H1 (cell line): ENCODE measurements at regions not wholly inside any gene's neighbourhood (a gene's known extent, or its start where the extent isn't known, plus 50 kb on each side); places are given as distances from the start of the nearest gene placed in this dataset.

Experiments
- CTCF ChIA-PET: fragments of 300-600 bp; sonication (Branson Sonifier 250); formaldehyde crosslinking; loops from one replicate; lab custom pipeline; 2021; ENCODE audit not compliant: partially characterized antibody; lab: Charles Lee
- POLR2A ChIA-PET: fragments of 300-600 bp; sonication (Branson Sonifier 250); formaldehyde crosslinking; loops from one replicate; lab custom pipeline; 2021; ENCODE audit warnings: inconsistent platforms; ENCODE audit not compliant: partially characterized antibody; lab: Charles Lee
- DNase-seq, 2 experiments: peaks; one replicate each; pipeline versions ENCODE4 v3.0.0 to v3.0.0-alpha.2; 2010 to 2022; ENCODE audit warnings: low spot score in 2 of 2, low read depth in 1 of 2, mixed read lengths in 1 of 2
- FAIRE-seq: peaks from 2 replicates; lab custom pipeline; 2011; peaks lifted over from hg19 to GRCh38; lab: Jason Lieb, UNC
- H2AFZ ChIP-seq: 2 replicates; pipeline ENCODE4 v1.8.1; 2012; ENCODE audit warnings: low read length, inconsistent platforms
- H2AK5ac ChIP-seq: 2 replicates; pipeline ENCODE4 v1.6.1; 2013; ENCODE audit warnings: low read depth, low read length
- H2BK120ac ChIP-seq: replicated peaks from 2 replicates; pipeline ENCODE3; 2013; ENCODE audit warnings: low read depth, low read length, inconsistent platforms
- H2BK12ac ChIP-seq: 2 replicates; pipeline ENCODE4 v1.6.1; 2013; ENCODE audit warnings: low read depth, low read length
- H2BK15ac ChIP-seq: 2 replicates; pipeline ENCODE4 v1.6.1; 2013; ENCODE audit warnings: low read length
- H2BK20ac ChIP-seq: 2 replicates; pipeline ENCODE4 v1.6.1; 2013; ENCODE audit warnings: low read length
- H2BK5ac ChIP-seq: 2 replicates; pipeline ENCODE4 v1.6.1; 2013; ENCODE audit warnings: low read depth, low read length
- H3K14ac ChIP-seq: 2 replicates; pipeline ENCODE4 v1.6.1; 2013; ENCODE audit warnings: inconsistent platforms; ENCODE audit not compliant: insufficient read length
- H3K18ac ChIP-seq: 2 replicates; pipeline ENCODE4 v1.6.1; 2013; ENCODE audit warnings: low read length; ENCODE audit errors: extremely low read depth
- H3K23ac ChIP-seq: 2 replicates; pipeline ENCODE4 v1.6.1; 2013; ENCODE audit warnings: inconsistent platforms; ENCODE audit not compliant: insufficient read length
- H3K23me2 ChIP-seq: 2 replicates; pipeline ENCODE4 v1.6.1; 2013; ENCODE audit warnings: low read depth, low read length
- H3K27ac ChIP-seq: 2 replicates; pipeline ENCODE4 v1.6.1; 2011; ENCODE audit warnings: low read depth, low read length, inconsistent platforms
- H3K27me3 ChIP-seq, 4 experiments: replicated peaks in 1 of 4; 1 replicate in 1 of 4; 2 replicates in 3 of 4; pipeline versions ENCODE4 v1.6.1 to v1.8.1; 2011 to 2013; ENCODE audit warnings: low read length in 3 of 4, mild to moderate bottlenecking in 3 of 4, inconsistent platforms in 2 of 4, mixed read lengths in 2 of 4, moderate library complexity in 1 of 4; ENCODE audit not compliant: control insufficient read depth in 3 of 4, insufficient read depth in 3 of 4; ENCODE audit errors: extremely low read depth in 1 of 4
- H3K36me3 ChIP-seq, 4 experiments: 2 replicates each; pipeline versions ENCODE4 v1.6.1 to v1.8.1; 2011 to 2013; ENCODE audit warnings: mild to moderate bottlenecking in 4 of 4, low read length in 3 of 4, moderate library complexity in 2 of 4, control low read depth in 1 of 4, inconsistent platforms in 1 of 4; ENCODE audit not compliant: insufficient read depth in 4 of 4, control insufficient read depth in 2 of 4
- H3K4ac ChIP-seq: replicated peaks from 2 replicates; pipeline ENCODE3; 2013; ENCODE audit warnings: low read length, low read depth, mixed read lengths, inconsistent platforms; ENCODE audit not compliant: insufficient read length
- H3K4me1 ChIP-seq, 4 experiments: replicated peaks in 1 of 4; 1 replicate in 1 of 4; 2 replicates in 3 of 4; pipeline versions ENCODE4 v1.6.1 to v1.8.1; 2011 to 2013; ENCODE audit warnings: low read length in 3 of 4, inconsistent platforms in 2 of 4, mixed read lengths in 1 of 4; ENCODE audit not compliant: insufficient read depth in 4 of 4, control insufficient read depth in 3 of 4
- H3K4me2 ChIP-seq, 2 experiments: 2 replicates each; pipeline versions ENCODE4 v1.6.1 to v1.8.1; 2011 to 2013; ENCODE audit warnings: low read depth in 2 of 2, low read length in 2 of 2, control low read depth in 1 of 2, inconsistent platforms in 1 of 2, mild to moderate bottlenecking in 1 of 2; ENCODE audit not compliant: insufficient read depth in 1 of 2
- H3K4me3 ChIP-seq, 4 experiments: fragments of 200-600, 300-600 bp in 1 of 4; sonication (generic), shearing (Covaris generic), sonication (Bioruptor Twin) in 1 of 4; 2 replicates each; pipeline versions ENCODE4 v1.5.1 to v1.8.1; 2011 to 2016; ENCODE audit warnings: low read length in 4 of 4, low read depth in 3 of 4, control low read depth in 2 of 4, inconsistent platforms in 2 of 4, mild to moderate bottlenecking in 2 of 4, mixed read lengths in 1 of 4, moderate library complexity in 1 of 4; ENCODE audit not compliant: insufficient read depth in 2 of 4; ENCODE audit errors: extremely low read depth in 1 of 4
- H3K56ac ChIP-seq: replicated peaks from 2 replicates; pipeline ENCODE3; 2013; ENCODE audit warnings: low read depth, mild to moderate bottlenecking, mixed read lengths, low read length, inconsistent platforms; ENCODE audit not compliant: insufficient read length
- H3K79me1 ChIP-seq: 2 replicates; pipeline ENCODE4 v1.6.1; 2013; ENCODE audit warnings: low read depth, low read length, control low read depth
- H3K79me2 ChIP-seq, 2 experiments: 2 replicates each; pipeline versions ENCODE4 v1.6.1 to v1.8.1; 2012 to 2013; ENCODE audit warnings: low read length in 2 of 2, mild to moderate bottlenecking in 2 of 2, inconsistent platforms in 1 of 2; ENCODE audit not compliant: insufficient read depth in 2 of 2, control insufficient read depth in 1 of 2
- H3K9ac ChIP-seq, 4 experiments: replicated peaks in 1 of 4; 1 replicate in 1 of 4; 2 replicates in 3 of 4; pipeline versions ENCODE4 v1.6.1 to v1.8.1; 2011 to 2013; ENCODE audit warnings: low read depth in 3 of 4, low read length in 3 of 4, control low read depth in 2 of 4, mild to moderate bottlenecking in 2 of 4, moderate library complexity in 2 of 4, inconsistent platforms in 1 of 4; ENCODE audit errors: extremely low read depth in 1 of 4
- H3K9me3 ChIP-seq, 2 experiments: 2 replicates each; pipeline versions ENCODE4 v1.6.1 to v1.8.1; 2012 to 2013; ENCODE audit warnings: mild to moderate bottlenecking in 2 of 2, moderate library complexity in 2 of 2, control low read depth in 1 of 2, inconsistent platforms in 1 of 2, low read depth in 1 of 2, low read length in 1 of 2, mixed read lengths in 1 of 2; ENCODE audit not compliant: insufficient read depth in 2 of 2
- H4K20me1 ChIP-seq, 2 experiments: replicated peaks in 1 of 2; 2 replicates each; pipeline versions ENCODE3 to v1.8.1; 2011 to 2013; ENCODE audit warnings: inconsistent platforms in 2 of 2, low read length in 2 of 2, mild to moderate bottlenecking in 1 of 2; ENCODE audit not compliant: insufficient read depth in 2 of 2, control insufficient read depth in 1 of 2
- H4K5ac ChIP-seq: 2 replicates; pipeline ENCODE4 v1.6.1; 2013; ENCODE audit warnings: low read length, low read depth, mixed read lengths, inconsistent platforms; ENCODE audit not compliant: insufficient read length
- H4K8ac ChIP-seq: 2 replicates; pipeline ENCODE4 v1.8.0; 2013; ENCODE audit warnings: mild to moderate bottlenecking, moderate library complexity, low read length, inconsistent platforms; ENCODE audit not compliant: insufficient read depth; ENCODE audit errors: extremely low read depth
- H4K91ac ChIP-seq: replicated peaks from 2 replicates; pipeline ENCODE3; 2013; ENCODE audit warnings: low read length, mixed read lengths, inconsistent platforms; ENCODE audit not compliant: insufficient read length
- EZH2 ChIP-seq: fragments of 200-600 bp; sonication (generic); IDR thresholded peaks from 2 replicates; pipeline ENCODE4 v1.7.1; 2012; ENCODE audit warnings: low read depth, mild to moderate bottlenecking, moderate library complexity, low read length, inconsistent platforms; ENCODE audit not compliant: severe bottlenecking
- JUN ChIP-seq: IDR thresholded peaks from 2 replicates; pipeline ENCODE4 v1.6.1; 2011; ENCODE audit warnings: low read depth, mild to moderate bottlenecking, improper control_type of control experiment, low read length
- POLR2A ChIP-seq, 2 experiments: IDR thresholded peaks; 1 replicate in 1 of 2; 2 replicates in 1 of 2; pipeline ENCODE4 v1.6.1; 2011; ENCODE audit warnings: low read depth in 2 of 2, low read length in 2 of 2, mild to moderate bottlenecking in 2 of 2; ENCODE audit errors: control extremely low read depth in 1 of 2
- RNF2 ChIP-seq: fragments of 200-900, 300-1000 bp; sonication (generic); IDR thresholded peaks from 2 replicates; pipeline ENCODE4 v1.7.1; 2016; ENCODE audit warnings: borderline replicate concordance, low read depth, mild to moderate bottlenecking, antibody characterized with exemption, low read length; ENCODE audit not compliant: poor library complexity, severe bottlenecking; ENCODE audit errors: missing control alignments
- WGBS, 2 experiments: shearing (Covaris generic) in 1 of 2; methylation state at CpG; one replicate each; pipeline versions ENCODE4 v1.1.6 to v1.1.7; 2013 to 2015; ENCODE audit warnings: low lambda C conversion rate in 2 of 2, mixed read lengths in 2 of 2, inconsistent platforms in 1 of 2, low coverage in 1 of 2, missing lambda C conversion rate in 1 of 2; ENCODE audit not compliant: insufficient replicate concordance in 2 of 2, insufficient coverage in 1 of 2, insufficient read length in 1 of 2; ENCODE audit errors: extremely low coverage in 1 of 2, missing lambda C conversion rate in 1 of 2; 5-methylcytosine and 5-hydroxymethylcytosine counted together

DNA sequence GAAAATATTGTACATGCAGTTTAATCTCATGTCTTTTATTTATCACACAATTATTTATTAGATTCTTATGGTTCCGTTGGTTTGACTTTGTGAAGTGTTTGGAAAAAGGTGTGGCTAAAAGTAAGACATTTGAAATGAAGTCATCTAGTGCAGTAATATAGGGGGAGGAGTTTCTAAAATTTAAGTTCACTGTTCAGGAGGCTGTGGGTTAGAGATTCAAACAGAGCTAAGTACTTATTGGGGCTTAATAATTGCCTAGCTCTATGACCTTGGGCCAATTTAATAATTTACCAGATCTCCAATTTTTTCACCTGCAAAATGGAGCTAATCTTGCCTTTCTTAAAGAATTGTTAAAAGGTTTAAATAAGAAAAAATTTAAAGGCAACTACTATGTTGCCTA lies 144.6 kb downstream of the NDFIP2 start:
- Histone ChIP-seq H4K8ac (no peak overlapping the region), H3K9ac (no peak overlapping the region), H2BK20ac (no peak overlapping the region), H3K79me1 (no peaks in the 10 kb centered on the region), H4K20me1 (no peaks in the 10 kb centered on the region), H2AFZ (no peak overlapping the region), H3K4me1 (no peaks in the 10 kb centered on the region), H4K5ac (no peak overlapping the region), H3K56ac (no peak overlapping the region), H3K79me2 (no peaks in the 10 kb centered on the region), H2BK12ac (no peak overlapping the region), H2AK5ac (no peak overlapping the region), H3K27me3 (no peaks in the 10 kb centered on the region), H3K14ac (no peak overlapping the region), H4K91ac (no peak overlapping the region), H3K36me3 (no peaks in the 10 kb centered on the region), H3K4me2 (no peak overlapping the region), H2BK15ac (no peak overlapping the region), H3K9me3 (no peaks in the 10 kb centered on the region), H3K27ac (no peak overlapping the region), H3K18ac (no peak overlapping the region), H3K4me3 (no peak overlapping the region), H3K23me2 (no peaks in the 10 kb centered on the region), H3K23ac (no peak overlapping the region), H3K4ac (no peak overlapping the region), H2BK5ac (no peak overlapping the region), H2BK120ac (no peak overlapping the region)
- WGBS, 2 experiments, result 79% methylated on average over 1 of the region's 1 CpG; no CpG with 5 or more reads in 1 of the 2 experiments
- DNase-seq (no peak), FAIRE-seq (no peak)
- TF ChIP-seq EZH2, result no peak
- TF ChIP-seq RNF2, result no peak
- no peak for TF ChIP-seq JUN
- no peak for TF ChIP-seq POLR2A (IDR thresholded peaks at IDR 0.05; ENCODE audit: control extremely low read depth in 1 of 2, low read depth in 2 of 2, low read length in 2 of 2)
- ChIA-PET CTCF (interaction anchor here (1.1 kb wide), 1 partner anchor 347 kb away, joined by 3 read pairs; no protein-coding TSS in a partner anchor), POLR2A (interaction anchor here (0.6 kb wide), 1 partner anchor 348 kb away, joined by 3 read pairs; no protein-coding TSS in a partner anchor)
